GM19372 (cell line): ENCODE measurements at regions not wholly inside any gene's neighbourhood (a gene's known extent, or its start where the extent isn't known, plus 50 kb on each side); places are given as distances from the start of the nearest gene placed in this dataset.

Experiments
- ATAC-seq: cut with Tn5 transposase; IDR thresholded peaks from one replicate; pipeline ENCODE4 v1.9.1; 2021; ENCODE audit warnings: mild to moderate bottlenecking, low read depth, moderate library complexity; ENCODE audit not compliant: unreplicated experiment

DNA sequence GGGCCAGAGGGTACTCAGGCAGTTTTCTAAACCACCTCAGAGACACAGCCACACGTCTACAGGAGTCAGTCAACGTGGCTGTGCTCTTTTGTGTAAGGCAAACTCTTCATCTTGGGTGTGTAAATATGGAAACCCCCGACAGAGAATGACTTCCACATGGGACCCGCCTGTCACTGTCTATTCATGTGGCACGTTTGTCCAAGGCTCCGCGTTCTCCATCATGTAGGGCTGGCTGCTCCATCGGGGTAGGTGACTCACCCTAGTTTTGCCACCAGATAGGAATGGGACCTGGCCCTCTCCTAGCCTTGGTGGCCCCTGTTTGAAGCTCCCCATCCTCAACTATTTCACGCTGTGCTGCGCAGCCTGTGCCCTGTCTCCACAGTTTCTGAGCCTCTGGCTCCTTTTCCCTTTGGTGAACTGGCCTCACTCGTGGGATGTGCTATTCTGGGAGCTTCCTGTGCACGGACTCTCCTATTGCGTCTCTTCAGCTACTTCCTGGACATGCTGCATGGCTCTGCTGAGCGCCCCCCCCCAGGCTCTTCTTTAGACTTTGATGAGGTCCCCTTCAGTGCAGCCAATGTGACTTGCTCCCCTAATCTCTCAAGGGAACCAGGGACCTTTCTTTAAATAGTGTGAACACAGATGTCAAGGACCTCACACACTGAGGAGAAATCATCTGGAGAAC, 143.2 kb upstream of the PDE10A start:
- no peak for ATAC-seq

DNA sequence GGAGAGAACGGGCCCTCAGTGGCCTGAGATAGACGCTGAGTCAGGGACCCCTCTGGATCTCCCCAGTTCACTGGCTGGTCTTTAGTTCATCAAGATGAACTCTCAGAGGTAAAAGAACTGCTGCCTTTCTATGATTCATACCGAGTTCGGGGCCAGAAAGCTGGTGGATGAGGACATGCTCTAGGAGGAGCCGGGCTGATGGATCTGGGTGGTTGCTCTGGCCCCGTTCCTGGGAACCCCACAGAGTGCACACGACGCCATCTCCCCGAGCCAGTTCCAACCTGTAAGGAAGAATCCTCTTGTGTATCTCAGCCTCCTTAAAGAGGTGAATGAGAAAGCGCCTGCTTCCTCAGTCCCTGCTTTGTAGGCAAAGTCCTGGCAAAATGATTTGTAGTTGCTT, 142.6 kb upstream of the PDE10A start:
- no peak for ATAC-seq

DNA sequence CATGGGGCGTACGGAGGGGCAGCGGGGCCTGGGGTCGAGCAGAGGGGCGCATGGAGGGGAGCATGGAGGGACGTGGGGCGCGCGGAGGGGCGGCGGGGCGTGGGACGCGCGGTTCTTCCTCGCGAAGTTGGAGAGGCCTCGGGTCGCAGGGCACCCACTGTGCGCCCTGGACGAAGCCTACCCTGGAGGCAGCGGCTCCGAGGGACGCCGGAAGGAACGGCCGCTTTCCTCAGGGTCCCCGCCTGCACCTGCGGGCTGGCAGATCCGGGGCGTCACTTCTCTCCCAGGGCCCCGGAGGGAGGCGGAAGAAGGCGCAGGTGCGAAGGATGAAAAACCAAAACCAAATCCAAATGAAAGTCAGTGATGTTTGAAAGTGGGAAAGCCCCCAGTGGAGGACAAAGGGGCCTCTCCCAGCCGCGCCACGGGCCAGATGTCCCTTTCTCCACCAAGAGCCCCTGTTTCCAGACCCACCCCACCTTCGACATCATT, 142.1 kb upstream of the PDE10A start:
- no peak for ATAC-seq

DNA sequence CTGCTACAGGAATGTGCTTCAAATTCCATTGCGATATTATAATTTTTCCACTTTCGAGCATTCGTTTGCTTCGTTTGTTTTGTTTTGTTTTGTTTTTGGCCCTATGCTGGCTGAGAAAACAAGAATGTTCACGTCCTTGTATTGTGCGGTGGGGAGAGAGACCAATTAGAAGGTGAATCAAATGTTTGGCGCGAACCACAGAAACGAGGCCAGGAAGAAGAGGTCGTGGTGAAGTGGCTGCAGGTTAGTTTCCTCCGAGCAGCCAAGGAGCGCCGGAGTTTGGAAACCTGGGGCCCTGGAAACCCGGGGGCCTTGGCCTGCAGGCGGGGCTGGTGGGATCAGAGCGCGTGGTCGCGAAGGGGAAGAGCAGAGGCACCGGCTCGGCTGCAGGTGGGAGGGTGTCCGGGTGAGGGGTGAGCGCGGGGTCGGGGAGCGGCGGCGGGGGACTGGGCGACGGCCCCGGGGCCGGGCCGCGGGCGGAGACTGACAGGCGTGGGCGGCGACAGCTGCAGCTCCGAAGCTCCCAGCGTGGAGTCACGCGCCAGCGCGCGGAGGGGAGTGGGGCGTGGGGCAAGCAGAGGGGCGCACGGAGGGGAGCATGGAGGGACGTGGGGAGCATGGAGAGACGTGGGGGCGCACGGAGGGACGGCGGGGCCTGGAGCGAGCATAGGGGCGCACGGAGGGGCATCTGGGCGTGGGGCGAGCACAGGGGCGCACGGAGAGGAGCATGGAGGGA, 141.5 kb upstream of the PDE10A start:
- no peak for ATAC-seq

DNA sequence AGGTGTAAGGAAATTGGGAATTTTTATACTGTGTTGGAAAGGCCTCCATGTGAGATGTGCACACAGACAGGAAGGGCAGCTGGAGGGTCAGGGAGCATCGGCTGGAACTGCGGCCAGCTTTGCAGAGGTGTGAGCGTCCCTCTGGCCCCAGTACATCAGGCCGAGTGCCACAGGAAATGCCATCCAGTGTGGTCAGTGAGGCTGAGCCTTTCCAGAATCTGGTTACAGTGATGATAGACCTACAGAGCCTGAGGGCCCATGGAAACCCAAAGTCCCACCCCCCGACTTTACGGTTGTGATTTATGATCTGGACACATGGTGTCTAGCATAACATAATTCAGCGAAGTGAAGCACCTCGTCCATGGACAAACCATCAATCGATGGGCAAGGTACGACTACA, 137.3 kb upstream of the PDE10A start:
- no peak for ATAC-seq

DNA sequence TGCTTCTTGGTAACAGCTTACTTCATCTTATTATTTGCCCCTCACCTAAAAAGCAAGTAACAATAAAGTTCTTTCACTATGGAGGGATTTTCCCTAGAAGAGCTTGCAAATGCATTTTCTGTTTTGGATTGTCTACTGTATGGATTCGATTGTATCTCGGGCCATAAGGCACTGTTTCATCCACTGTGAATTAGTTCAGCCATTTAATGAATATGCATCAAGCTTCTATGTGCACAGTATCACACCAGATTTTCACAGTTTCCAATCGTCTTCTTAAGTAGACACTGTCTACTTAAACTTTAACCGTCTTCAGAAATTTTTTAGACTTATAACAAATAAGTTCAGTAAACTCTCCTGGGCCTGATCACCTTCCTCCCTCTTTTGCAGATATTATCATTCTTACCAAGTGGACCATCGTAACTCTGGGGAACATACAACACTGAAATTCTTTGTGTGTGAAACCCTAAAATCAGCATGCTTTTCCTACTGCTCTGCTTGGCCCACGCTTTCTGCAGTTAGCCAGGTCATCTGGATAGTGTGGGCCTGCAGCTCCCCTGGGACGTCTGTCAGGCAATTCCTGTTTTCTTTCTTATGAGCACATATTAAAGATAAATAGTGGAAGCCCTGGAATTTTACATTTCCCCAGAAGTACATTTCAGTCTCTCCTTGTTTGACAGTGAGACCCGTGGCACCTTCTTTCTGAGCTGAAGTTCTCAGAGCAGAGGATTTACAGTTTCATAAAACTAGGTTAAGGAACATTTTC, 136.5 kb upstream of the PDE10A start:
- no peak for ATAC-seq

DNA sequence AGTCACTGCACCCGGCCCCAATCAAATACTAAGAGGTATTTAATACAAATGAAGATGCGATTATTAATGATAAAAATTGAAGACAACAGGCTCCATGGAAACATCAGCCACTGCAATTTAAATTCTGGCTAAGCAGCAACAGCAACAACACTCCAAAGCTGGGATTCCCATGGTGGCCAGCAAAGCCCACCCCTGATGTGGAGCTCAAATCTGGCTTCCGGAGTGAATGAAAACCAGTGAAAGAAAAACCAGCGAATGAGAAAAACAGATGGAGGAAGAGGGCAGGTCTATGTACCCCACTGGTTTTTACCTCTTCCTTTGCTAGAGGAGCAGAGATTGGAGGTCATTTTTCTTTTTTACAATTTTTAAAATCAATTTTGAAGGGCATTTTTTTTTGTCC, 135.9 kb upstream of the PDE10A start:
- no peak for ATAC-seq

DNA sequence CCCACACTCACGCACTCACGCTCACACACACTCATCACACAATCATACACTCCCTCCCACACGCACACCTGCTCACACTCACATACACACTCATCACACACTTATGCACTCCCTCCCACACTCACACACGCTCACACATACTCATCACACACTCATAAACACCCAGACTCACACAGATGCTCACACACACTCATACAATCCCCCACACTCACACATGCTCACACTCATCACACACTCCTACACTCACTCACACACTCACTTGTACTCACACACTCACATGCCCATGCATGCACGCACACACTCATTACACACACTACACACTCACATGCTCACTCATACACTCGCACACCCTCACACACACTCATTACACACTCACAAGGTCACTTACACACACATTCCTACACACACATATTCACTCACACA, 131.1 kb upstream of the PDE10A start:
- no peak for ATAC-seq

DNA sequence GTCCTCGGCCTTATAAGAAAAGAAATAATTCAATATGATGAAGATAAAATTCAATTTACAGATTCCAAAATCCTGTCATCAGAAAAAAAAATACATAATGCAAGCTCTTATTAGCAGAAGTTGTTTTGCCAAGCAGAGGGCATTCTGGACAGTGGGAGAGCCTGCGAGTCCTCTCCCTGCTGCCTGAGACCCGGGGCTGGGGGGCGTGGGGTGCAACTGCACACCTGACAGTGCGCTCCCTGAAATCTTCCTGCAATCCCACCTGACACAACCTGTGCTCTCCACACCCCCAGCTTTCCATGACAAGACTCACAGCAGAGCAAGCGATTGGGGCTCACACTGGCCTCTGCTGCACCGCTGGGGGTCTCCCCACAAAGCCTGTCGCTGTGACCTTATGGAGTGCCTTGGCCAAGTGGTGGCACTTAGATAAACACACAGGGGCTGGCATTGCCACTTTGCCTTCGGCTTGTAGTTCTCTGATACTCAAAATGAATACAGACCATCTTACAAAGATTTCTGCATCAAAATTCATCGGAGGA, 130.3 kb upstream of the PDE10A start:
- no peak for ATAC-seq

DNA sequence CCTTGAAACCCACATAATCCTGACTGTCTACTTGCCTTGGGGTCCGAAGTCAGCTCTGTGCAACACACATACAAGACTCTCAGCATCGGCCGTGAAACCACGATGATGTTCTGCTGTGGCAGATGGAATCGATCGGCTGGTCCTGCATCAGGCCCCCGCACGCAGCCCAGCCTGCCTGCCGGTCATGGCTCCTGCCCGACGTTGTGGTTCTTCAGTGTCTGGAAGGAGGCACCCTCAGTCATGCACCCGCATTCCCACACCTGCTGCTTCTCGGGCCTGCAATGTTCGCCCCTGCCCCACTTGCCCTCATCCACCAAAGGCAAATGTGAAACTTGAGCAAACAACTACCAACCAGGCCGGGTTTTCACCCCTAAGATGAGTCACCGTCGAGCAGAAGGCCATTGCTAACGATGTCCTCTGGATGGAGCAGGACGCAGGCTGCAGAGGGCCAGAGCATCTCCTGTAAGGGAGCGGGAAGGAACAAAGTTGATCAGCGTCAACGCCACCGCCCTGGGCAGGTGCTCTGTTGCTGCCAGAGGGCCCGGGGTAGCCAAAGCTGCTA, 128.9 kb upstream of the PDE10A start:
- no peak for ATAC-seq

DNA sequence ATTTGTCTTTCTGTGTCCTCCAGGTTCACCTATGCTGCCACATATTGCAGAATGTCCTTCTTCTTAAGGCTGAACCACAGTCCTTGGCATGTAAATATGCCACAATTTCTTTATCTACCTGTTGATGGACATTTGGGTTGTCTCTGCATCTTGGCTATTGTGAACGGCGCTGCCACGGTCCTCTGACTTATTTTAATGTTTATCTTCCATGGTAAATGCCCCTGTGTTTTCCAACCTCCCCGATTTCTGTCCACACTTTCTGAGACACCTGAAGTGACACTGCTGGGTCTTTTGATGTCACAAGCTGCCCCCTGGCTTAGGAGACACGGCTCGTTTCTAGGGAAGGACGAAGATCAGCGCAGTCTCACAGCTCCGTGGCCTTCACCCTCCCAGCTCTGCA, 128.3 kb upstream of the PDE10A start:
- ATAC-seq: no peak

DNA sequence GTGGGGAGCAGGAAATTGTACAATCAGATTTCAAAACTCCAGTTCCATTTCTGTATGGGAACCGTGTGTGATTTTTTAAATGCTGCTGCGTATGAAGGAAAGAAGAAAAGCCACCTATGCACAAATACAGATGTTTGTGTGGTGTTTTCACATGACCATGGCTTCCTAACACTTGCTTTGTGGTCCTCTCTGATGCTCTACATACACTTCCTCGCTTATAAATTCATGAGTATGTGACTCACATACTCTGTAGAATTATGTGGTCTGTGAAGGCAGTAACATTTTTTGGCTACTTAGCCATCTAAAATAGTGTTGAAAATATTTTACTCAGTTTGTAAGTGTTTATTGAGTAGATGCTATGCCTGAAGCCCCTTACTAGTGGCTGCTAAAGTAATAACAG, 119.8 kb upstream of the PDE10A start:
- ATAC-seq: no peak

DNA sequence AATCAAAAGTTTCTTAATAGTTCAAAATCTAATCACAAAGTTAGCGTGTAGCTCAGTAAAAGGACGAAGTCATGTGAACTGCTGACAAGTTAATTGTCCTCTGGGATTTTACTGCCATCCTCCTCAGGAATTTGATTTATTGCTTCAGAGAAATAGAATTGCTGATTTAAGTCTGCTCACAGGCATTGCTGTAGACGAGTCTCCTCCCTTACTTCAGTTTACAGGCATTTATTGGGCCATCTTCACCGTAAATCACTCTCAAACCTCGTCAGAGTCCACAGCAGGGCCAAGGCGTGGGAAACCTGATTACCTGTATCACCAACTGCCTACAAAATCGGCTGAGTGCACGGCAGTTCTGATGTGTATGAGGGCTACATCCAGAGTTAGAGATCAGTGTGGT, 119.1 kb upstream of the PDE10A start:
- ATAC-seq: no peak

DNA sequence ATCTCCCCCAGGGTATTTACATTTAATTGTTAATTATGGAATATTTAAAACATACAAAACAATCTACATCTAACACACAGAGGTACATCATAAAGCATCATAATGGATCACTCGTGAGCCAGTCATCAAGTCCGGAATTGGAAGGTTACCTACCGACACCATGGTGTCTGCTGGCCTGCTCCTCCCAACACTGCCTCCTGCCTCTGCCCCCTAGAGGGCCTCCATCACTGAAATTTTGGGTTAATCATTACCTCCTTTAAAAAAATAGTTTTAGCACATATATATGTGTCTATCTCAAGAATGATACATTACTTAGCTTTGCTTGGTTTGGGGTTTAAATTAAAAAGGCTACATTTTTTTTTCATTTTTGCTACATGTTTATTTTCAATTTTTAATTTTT, 114.6 kb upstream of the PDE10A start:
- no peak for ATAC-seq

DNA sequence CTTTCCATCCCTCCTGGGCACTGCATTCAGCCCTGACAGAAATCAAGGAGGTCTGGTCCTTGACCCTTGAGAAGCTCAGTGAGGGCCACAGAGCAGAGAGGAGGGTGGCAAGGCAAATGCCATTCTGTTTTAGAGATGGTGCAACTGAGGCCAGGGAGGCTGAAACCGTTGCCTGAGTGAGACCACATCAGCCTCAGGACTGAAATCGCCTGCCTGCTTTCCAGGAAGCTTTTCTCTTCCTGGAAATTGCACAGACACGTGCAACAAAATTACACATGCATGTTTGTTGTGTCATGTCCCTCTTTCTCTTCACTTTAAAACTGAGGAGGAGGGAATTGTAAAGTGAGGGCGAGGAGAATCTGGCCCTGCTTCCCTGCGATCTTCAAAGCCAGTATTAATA, 113.7 kb upstream of the PDE10A start:
- ATAC-seq: no peak

DNA sequence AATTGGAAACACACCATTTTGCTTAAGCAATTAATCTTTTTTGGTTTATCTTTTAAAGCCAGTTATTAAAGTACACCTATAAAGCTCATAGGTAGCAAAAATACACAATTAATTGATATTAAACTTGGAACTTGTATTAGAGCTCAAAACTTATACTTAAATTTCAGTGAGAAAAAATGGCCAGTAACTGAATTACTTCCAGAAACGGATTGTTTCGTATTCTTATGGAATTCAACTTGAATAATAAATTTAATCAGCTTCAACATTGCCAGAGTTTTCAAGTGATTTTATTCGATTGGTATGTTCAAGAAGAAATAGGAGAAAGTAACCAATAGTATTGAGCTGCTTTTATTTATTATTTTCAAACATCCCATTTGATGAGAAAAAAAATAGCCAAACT, 112.7 kb upstream of the PDE10A start:
- no peak for ATAC-seq

DNA sequence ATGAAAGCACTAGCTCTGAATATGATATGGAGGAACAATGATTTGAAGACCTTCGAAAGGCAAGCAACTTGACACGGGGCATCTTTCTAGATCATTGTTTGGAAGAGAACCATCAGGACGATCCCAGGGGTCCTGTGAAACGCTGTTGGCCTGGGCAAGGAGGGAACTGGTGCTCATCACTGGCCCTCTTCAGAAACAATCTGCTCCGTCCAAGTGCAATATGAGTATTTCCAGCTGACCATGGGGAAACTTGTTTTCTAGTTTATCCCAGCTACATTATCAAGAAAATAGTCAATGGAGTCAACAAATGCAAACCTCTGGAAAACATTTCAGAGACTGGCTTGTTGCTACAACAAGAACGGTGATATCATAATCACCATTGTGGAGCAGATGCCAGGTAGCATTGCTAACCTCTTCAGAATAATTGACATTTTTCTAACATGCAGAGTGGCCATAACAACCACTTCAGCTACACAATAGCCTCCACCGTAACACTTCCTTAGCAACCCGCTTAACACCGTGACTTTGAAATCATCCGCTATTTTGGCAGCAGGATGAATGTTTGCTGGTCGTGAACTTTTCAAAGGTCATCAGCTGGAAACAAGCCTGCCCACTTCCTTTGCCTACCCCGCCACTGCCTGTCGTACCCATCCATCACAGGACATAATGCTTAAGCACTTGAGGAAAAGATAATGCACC, 112.0 kb upstream of the PDE10A start:
- no peak for ATAC-seq

DNA sequence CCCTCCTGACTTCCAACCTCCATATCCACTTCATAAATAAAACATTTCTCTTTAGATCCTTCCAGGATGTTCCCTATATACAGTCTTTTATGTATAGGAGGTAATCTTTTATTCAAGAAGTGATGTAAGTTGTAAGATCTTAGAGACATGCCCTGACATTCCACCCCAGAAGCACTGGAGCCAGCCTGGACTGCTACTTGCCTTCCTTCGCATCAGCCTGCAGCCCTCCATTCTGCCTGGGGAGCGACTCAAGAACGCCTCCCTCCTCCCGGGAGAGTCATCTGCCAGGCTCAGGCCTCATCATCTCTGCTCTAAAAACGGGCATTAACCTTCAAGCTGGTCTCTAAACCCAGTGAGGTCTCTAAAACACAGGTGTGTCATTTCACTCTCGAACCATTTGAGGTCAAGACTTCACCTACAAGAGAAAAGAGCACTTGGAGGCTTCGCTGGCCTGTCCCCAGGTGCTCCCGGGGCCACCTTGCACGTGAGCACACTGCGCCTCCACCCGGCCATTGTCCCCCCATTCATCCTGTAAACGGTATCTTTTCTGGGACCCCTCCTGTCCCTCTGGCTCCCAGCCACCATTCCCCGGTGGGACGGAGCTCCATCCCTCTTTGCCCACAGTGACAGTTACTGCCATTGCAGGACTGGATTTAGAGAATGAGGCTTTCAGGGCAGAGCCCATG, 107.5 kb upstream of the PDE10A start:
- no peak for ATAC-seq

DNA sequence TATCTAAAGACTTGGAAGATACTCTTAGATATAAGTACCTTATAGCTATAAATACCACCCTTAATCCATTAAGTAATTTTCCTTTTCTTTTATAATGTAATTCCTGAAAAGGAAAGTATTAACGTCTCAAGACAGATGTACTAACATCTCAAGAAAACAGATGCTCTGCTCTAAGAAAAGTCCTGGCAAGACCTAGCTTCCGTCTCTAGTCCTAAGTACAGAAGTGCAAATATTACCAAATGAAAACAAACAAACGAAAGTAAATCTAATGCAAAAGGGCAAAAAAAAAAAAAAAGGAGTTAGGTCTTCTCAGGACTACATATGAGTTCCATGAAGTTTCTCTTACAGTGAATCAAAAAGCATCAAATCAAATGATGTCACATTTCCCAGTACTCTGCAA, 106.8 kb upstream of the PDE10A start:
- no peak for ATAC-seq

DNA sequence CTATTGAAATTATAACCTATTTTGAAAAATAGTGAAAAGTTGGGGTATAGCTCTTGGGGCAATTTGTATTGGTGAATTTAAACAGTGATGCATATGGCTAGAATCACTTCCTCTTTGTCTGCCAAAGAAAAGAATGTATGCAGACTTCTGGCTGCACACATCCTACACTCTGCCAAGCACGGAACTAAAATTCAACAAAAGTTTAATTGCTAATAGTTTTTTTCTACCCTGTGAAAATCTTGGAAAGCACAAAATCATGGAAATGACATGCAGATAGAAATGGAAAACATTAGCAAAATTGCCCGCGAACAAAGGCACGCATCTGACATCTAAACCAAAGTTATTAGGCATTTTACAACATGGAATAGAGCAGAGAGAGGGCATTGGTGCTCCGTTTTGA, 106.4 kb upstream of the PDE10A start:
- ATAC-seq: no peak
